ENCODE measurements at regions not wholly inside any gene's neighbourhood (a gene's known extent, or its start where the extent isn't known, plus 50 kb on each side); places are given as distances from the start of the nearest gene placed in this dataset.

DNA sequence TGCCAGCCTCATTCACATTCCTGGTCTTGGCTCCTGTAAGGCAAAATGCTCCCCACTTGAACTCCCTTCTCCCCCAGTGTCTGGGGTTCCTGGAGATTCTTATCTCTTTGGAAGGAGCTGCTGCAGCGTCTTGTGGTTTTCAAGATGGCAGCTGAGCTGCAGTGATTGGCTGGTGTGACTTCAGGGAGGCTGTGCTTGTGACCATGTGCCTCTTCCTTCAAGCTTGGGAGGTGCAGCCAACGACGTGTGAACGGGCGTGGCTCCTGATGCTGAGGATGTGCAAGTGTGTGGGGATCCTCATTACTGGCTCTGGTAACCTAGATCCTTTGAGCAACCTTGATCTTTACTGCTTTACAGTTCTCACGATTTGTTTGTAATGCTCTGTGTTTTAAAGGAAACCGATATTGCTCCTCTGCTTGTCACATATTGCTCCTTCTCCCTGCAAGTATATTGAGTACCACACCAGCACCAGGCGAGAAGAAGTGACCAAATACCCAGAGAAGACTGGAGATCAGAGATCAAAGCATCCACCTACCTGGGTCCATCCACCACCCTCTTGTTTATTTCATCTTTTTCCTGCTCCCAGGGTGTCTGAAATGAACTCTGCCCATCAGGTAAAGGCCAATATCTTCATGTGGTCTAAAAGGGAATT, 208.5 kb downstream of the FGF9 start:
- intact Hi-C loops (cut with micrococcal nuclease) (no loop called here), dilution Hi-C loops (cut with MboI; ENCODE audit: extremely low pct_ligation_motif_present, low sequenced_read_pairs) (no loop called here)
- no TSS peak for BruUV-seq (replicated peaks)
- ChIA-PET POLR2A (no interaction called here), CTCF (no interaction called here)
- Histone ChIP-seq H3K9me1 (replicated peaks; ENCODE audit: control insufficient read depth, extremely low read depth, insufficient read depth, low read length) (no peaks in the 10 kb centered on the region), H3K9me3 (replicated peaks; ENCODE audit: control insufficient read depth, insufficient read depth, low read length) (peaks cover 18% of the 10 kb centered on the region), H3K4me3 (replicated peaks in 1 of 3; ENCODE audit: insufficient read depth in 1 of 3, low read depth in 1 of 3, low read length in 3 of 3) (no peak overlapping the region), H3K79me2 (ENCODE audit: control insufficient read depth, insufficient read depth, low read length) (no peaks in the 10 kb centered on the region), H3K4me2 (ENCODE audit: insufficient read depth, low read length) (no peak overlapping the region), H2AFZ (ENCODE audit: low read depth, low read length) (no peak overlapping the region), H3K4me1 (ENCODE audit: control insufficient read depth, extremely low read depth, insufficient read depth, low read length) (no peaks in the 10 kb centered on the region), H3K9ac (replicated peaks; ENCODE audit: extremely low read depth, insufficient read depth, low read length) (no peak overlapping the region), H4K20me1 (replicated peaks; ENCODE audit: control insufficient read depth, extremely low read depth, insufficient read depth, low read length) (no peaks in the 10 kb centered on the region), H3K27me3 (ENCODE audit: control insufficient read depth in 2 of 2, insufficient read depth in 2 of 2, low read length in 2 of 2) (no peaks in the 10 kb centered on the region), H3K36me3 (ENCODE audit: control insufficient read depth in 2 of 2, extremely low read depth in 1 of 2, insufficient read depth in 2 of 2, low read length in 2 of 2) (no peaks in the 10 kb centered on the region), H3K27ac (ENCODE audit: insufficient read depth, low read depth, low read length) (no peak overlapping the region)
- TF ChIP-seq POLR2AphosphoS5 (IDR thresholded peaks at IDR 0.05; ENCODE audit: insufficient read depth, low read depth, low read length) = no peak
- no peak for TF ChIP-seq GATA2 (IDR thresholded peaks at IDR 0.05; ENCODE audit: insufficient read depth, insufficient read length, low read depth, low read length)
- TF ChIP-seq MYC (IDR thresholded peaks at IDR 0.05; ENCODE audit: low read depth, low read length) = no peak
- TF ChIP-seq, protein P1, sequence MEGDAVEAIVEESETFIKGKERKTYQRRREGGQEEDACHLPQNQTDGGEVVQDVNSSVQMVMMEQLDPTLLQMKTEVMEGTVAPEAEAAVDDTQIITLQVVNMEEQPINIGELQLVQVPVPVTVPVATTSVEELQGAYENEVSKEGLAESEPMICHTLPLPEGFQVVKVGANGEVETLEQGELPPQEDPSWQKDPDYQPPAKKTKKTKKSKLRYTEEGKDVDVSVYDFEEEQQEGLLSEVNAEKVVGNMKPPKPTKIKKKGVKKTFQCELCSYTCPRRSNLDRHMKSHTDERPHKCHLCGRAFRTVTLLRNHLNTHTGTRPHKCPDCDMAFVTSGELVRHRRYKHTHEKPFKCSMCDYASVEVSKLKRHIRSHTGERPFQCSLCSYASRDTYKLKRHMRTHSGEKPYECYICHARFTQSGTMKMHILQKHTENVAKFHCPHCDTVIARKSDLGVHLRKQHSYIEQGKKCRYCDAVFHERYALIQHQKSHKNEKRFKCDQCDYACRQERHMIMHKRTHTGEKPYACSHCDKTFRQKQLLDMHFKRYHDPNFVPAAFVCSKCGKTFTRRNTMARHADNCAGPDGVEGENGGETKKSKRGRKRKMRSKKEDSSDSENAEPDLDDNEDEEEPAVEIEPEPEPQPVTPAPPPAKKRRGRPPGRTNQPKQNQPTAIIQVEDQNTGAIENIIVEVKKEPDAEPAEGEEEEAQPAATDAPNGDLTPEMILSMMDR (IDR thresholded peaks at IDR 0.05; ENCODE audit: extremely low read depth in 1 of 2, insufficient read depth in 1 of 2, low read depth in 1 of 2, low read length in 2 of 2) = no peak
- TF ChIP-seq JUN (IDR thresholded peaks at IDR 0.05; ENCODE audit: borderline replicate concordance, insufficient read depth, insufficient read length, low read depth) = no peak
- TF ChIP-seq EZH2 (IDR thresholded peaks at IDR 0.05; ENCODE audit: borderline replicate concordance, low read depth, low read length, severe bottlenecking) = no peak
- no peak for TF ChIP-seq FOS (IDR thresholded peaks at IDR 0.05; ENCODE audit: borderline replicate concordance, insufficient read depth, low read length)
- no peak for TF ChIP-seq POLR2A (IDR thresholded peaks at IDR 0.05; ENCODE audit: low read depth, low read length)
- TF ChIP-seq, protein P2, sequence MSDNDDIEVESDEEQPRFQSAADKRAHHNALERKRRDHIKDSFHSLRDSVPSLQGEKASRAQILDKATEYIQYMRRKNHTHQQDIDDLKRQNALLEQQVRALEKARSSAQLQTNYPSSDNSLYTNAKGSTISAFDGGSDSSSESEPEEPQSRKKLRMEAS (IDR thresholded peaks at IDR 0.05; ENCODE audit: insufficient read depth, insufficient read length) = no peak
- no peak for FAIRE-seq
- no peak for DNase-seq (ENCODE audit: low read depth, low spot score)

Data from endothelial cell of umbilical vein (primary cell).